ENCODE measurements at regions not wholly inside any gene's neighbourhood (a gene's known extent, or its start where the extent isn't known, plus 50 kb on each side); places are given as distances from the start of the nearest gene placed in this dataset.

DNA sequence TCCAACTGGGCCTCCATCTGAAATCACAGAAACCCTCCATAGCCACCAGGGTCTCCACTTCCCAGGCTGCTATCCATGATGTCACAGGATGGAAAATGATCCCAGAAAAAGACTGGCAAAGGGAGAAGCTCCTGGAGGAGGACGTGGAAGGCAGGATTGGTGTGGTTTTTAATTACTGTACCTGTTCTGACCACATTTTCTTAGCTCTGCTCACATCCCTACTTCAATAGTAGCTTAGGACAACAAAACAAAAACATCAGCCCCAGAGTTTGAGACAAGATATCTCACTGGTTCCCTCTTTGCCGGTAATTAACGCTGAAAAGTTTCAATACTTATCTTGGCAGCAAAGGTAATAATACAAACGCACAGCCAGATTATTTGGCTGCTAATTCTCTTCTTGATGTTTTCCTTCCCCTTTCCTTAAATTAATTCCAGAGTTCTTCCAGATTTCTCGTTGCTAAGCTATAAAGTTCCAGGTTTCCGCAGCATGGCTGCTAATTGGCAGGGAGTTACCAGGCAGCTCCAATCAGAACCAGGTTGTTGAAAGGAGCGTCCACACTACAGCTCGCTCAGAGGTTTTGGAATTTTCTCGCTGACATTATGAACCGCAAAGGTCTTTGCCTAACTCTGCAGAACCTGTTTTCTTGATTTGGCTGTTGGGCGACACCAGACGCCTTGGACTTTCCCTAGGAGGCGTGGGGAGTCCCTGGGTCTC is 263.4 kb downstream of the MRTFB start:
- no peak for DNase-seq

DNA sequence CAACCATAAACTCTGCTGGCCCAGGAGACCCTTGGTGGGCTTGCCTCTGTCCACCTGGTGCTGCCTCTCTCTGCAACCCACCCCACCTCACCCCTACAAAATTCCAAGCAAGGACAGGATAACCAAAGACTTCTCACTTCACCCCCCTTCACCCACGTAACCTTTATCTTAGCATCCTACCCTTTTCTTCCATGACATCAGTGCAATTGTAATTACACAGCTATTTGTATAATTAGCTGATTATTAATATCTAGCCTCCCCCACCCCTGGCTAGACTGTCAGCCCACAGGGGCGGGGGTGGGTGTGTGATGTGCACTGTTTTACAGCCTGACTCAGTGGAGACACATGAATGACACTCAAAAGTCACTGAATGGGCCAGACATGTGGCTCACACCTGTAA is 262.2 kb downstream of the MRTFB start:
- DNase-seq = no peak

DNA sequence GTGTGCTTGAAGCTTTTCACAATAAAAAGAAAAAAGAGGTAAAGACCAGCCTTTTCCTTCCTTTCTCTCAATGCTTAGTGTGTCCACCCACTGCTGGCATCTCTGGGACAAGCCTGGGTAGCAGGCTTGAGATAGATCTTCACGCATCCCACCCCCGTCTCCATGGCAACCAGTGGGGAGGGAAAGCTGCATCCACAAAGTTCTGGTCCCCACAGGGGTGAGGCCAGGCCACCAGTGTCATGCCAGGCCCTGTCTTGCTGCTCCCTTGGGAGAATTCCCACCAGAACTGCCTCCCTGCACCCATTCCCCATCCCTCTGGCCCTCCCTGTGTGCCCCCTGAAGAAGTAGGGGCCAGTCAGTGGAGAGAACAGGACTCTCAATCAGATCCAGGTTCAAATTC is 259.9 kb downstream of the MRTFB start:
- no peak for DNase-seq

DNA sequence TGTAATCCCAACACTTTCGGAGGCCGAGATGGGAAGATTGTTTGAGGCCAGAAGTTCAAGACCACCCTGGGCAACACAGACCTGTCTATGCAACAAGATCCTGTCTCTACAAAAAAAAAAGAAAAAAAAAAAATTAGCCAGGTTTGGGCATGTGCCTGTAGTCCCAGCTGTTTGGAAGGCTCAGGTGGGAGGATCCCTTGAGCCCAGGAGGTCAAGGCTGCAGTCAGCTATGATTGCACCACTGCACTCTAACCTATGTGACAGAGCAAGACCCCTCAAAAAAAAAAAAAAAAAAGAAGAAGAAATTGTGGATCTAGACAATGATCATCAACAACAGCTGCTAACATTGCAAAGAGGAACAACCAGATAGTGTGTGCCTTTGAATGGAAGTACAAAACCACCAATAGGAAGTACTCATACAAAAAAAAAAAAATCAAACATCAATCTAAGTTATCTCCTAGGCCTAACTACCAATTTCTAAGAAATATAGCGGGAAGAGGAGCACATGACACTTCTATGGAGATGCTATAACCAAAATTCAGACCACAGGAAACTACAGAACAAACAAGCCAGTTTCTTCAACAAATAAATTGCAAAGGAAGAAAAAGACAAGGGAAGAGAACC is 258.7 kb downstream of the MRTFB start:
- DNase-seq = no peak

DNA sequence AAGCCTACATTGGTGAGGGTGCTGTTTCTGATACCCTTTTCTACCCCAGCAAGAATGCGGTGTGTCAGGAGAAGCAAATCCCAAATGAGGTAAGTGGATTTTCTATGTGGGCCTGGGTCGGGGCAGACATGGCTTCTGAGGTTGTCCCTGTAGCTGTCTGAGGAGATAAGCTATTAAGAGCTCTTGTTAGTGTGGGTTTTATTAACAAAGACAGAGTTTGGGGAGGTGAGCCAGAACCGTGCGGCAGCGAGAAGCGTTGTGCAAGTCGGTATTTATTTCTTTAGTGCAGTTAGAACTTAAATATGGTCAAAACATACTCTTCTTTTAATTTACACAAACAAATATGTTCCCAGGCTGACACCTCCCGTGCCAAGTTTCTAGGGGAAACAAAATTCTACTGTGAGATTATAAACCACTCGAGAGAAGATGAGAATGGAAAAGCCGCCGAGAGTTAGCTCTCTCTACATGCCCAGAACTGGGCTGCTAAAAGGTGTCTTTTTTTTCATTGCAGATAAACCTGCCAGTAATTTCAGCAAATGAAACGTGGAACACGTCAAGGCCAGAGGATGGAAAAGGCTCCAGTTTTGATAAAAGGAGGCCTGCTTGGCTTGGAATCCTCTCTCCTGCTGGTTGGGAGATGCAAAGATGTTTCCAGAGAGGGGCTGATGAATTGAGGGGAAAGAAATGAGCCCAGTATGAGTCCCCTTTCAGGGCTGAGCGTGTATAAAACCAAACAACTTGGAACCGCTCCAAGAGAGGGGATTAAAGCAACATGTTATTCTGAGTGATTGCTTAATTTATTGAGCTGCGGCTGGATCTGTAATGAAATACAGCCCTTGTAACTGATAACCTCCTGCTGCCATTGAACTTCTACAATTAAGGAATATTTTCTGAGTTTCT is 254.6 kb downstream of the MRTFB start:
- no peak for DNase-seq

- no peak for DNase-seq
Observed at GRCh38 chr16:14324581-14324980, 253.5 kb downstream of the MRTFB start.

DNA sequence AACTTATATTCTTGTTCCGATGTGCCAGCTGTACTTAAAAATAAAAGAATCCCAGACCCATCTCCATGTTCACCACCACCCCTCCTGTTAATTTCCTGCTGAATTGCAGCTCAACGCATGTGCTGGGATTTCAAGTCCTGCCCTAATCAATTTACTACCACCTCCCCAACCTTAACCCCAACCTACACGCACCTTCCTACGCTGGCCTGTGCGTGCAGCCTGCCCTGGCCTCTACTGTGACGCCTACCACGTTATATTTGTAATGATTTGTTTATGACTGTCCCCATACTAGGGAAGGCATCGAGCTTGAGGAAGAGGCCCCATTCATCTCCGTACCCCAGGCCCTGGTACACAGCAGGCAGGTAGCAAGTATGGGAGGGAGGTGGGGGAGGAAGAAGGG is 251.1 kb downstream of the MRTFB start:
- DNase-seq = no peak

GRCh38 chr16:14321542-14321941 is 250.4 kb downstream of the MRTFB start:
- no peak for DNase-seq

GRCh38 chr16:14320406-14320805 is 249.3 kb downstream of the MRTFB start:
- DNase-seq = no peak

Measured in NCI-H1048 (cell line).